Endothelial cell of umbilical vein (primary cell): ENCODE measurements at regions not wholly inside any gene's neighbourhood (a gene's known extent, or its start where the extent isn't known, plus 50 kb on each side); places are given as distances from the start of the nearest gene placed in this dataset.

Experiments used
- BruUV-seq: library from RNA; stranded (reverse); fragments of 400-500 nt; replicated peaks from 2 replicates; lab custom pipeline; 2021; lab: Mats Ljungman, UMichigan
- CTCF ChIA-PET: fragments of 300-600, 350-600 bp; sonication (Branson Sonifier 250); formaldehyde crosslinking; loops from one replicate; lab custom pipeline; 2021; ENCODE audit warnings: antibody characterized with exemption, inconsistent platforms; lab: Charles Lee
- POLR2A ChIA-PET: fragments of 300-600, 350-600 bp; sonication (Branson Sonifier 250); formaldehyde crosslinking; loops from one replicate; lab custom pipeline; 2021; ENCODE audit warnings: antibody characterized with exemption, inconsistent platforms; lab: Charles Lee
- DNase-seq: peaks from one replicate; pipeline ENCODE4 v3.0.0-alpha.2; 2011; ENCODE audit warnings: low read depth, low spot score
- FAIRE-seq: peaks from 2 replicates; lab custom pipeline; 2011; peaks lifted over from hg19 to GRCh38; lab: Jason Lieb, UNC
- H2AFZ ChIP-seq: 2 replicates; pipeline ENCODE4 v1.6.0; 2012; ENCODE audit warnings: low read depth, low read length, control low read depth, inconsistent platforms
- H3K27ac ChIP-seq: 2 replicates; pipeline ENCODE4 v1.5.1; 2011; ENCODE audit warnings: low read depth, mild to moderate bottlenecking, control low read depth, low read length, moderate library complexity; ENCODE audit not compliant: insufficient read depth
- H3K27me3 ChIP-seq, 2 experiments: 2 replicates each; pipeline versions ENCODE4 v1.6.0 to v1.6.1; 2011; ENCODE audit warnings: low read length in 2 of 2, mixed read lengths in 1 of 2; ENCODE audit not compliant: control insufficient read depth in 2 of 2, insufficient read depth in 2 of 2
- H3K36me3 ChIP-seq, 2 experiments: 2 replicates in 1 of 2; 3 replicates in 1 of 2; pipeline ENCODE4 v1.5.1; 2011; ENCODE audit warnings: low read length in 2 of 2, mild to moderate bottlenecking in 1 of 2, moderate library complexity in 1 of 2; ENCODE audit not compliant: control insufficient read depth in 2 of 2, insufficient read depth in 2 of 2; ENCODE audit errors: extremely low read depth in 1 of 2
- H3K4me1 ChIP-seq: 3 replicates; pipeline ENCODE4 v1.5.1; 2011; ENCODE audit warnings: mild to moderate bottlenecking, low read length; ENCODE audit not compliant: control insufficient read depth, insufficient read depth; ENCODE audit errors: extremely low read depth
- H3K4me2 ChIP-seq: 2 replicates; pipeline ENCODE4 v1.6.1; 2011; ENCODE audit warnings: low read length, control low read depth, mixed read lengths; ENCODE audit not compliant: insufficient read depth
- H3K4me3 ChIP-seq, 3 experiments: fragments of 200-600 bp in 1 of 3; sonication (generic), shearing (Covaris generic) in 1 of 3; replicated peaks in 1 of 3; 2 replicates each; pipeline ENCODE4 v1.5.1; 2011 to 2016; ENCODE audit warnings: control low read depth in 3 of 3, low read length in 3 of 3, mild to moderate bottlenecking in 2 of 3, inconsistent platforms in 1 of 3, low read depth in 1 of 3, moderate library complexity in 1 of 3; ENCODE audit not compliant: insufficient read depth in 1 of 3
- H3K79me2 ChIP-seq: 2 replicates; pipeline ENCODE4 v1.6.0; 2012; ENCODE audit warnings: low read length, inconsistent platforms; ENCODE audit not compliant: control insufficient read depth, insufficient read depth
- H3K9ac ChIP-seq: replicated peaks from 2 replicates; pipeline ENCODE3; 2011; ENCODE audit warnings: low read length, control low read depth; ENCODE audit not compliant: insufficient read depth; ENCODE audit errors: extremely low read depth
- H3K9me1 ChIP-seq: replicated peaks from 3 replicates; pipeline ENCODE4 v1.6.0; 2011; ENCODE audit warnings: mild to moderate bottlenecking, low read length; ENCODE audit not compliant: control insufficient read depth, insufficient read depth; ENCODE audit errors: extremely low read depth
- H3K9me3 ChIP-seq: replicated peaks from 2 replicates; pipeline ENCODE4 v1.5.1; 2012; ENCODE audit warnings: low read length, inconsistent platforms; ENCODE audit not compliant: control insufficient read depth, insufficient read depth
- H4K20me1 ChIP-seq: replicated peaks from 2 replicates; pipeline ENCODE3; 2011; ENCODE audit warnings: mild to moderate bottlenecking, low read length; ENCODE audit not compliant: control insufficient read depth, insufficient read depth; ENCODE audit errors: extremely low read depth
- EZH2 ChIP-seq: IDR thresholded peaks from 2 replicates; pipeline ENCODE4 v1.6.1; 2012; ENCODE audit warnings: borderline replicate concordance, low read depth, mild to moderate bottlenecking, moderate library complexity, low read length, inconsistent platforms; ENCODE audit not compliant: severe bottlenecking
- FOS ChIP-seq: IDR thresholded peaks from 2 replicates; pipeline ENCODE4 v1.6.1; 2011; ENCODE audit warnings: mild to moderate bottlenecking, low read length, moderate library complexity, borderline replicate concordance; ENCODE audit not compliant: insufficient read depth
- GATA2 ChIP-seq: IDR thresholded peaks from 2 replicates; pipeline ENCODE4 v1.7.0; 2011; ENCODE audit warnings: low read depth, mild to moderate bottlenecking, moderate library complexity, mixed read lengths, low read length; ENCODE audit not compliant: insufficient read length, insufficient read depth
- JUN ChIP-seq: IDR thresholded peaks from 2 replicates; pipeline ENCODE4 v1.6.1; 2011; ENCODE audit warnings: borderline replicate concordance, low read depth; ENCODE audit not compliant: insufficient read length, insufficient read depth
- MYC ChIP-seq: IDR thresholded peaks from one replicate; pipeline ENCODE4 v1.6.1; 2011; ENCODE audit warnings: mild to moderate bottlenecking, low read depth, low read length
- POLR2A ChIP-seq: IDR thresholded peaks from 2 replicates; pipeline ENCODE4 v1.6.1; 2012; ENCODE audit warnings: low read depth, mild to moderate bottlenecking, control low read depth, low read length
- POLR2AphosphoS5 ChIP-seq: IDR thresholded peaks from 2 replicates; pipeline ENCODE4 v1.6.1; 2012; ENCODE audit warnings: low read depth, mild to moderate bottlenecking, control low read depth, low read length, moderate library complexity; ENCODE audit not compliant: insufficient read depth
- dilution Hi-C: fragments of 300-500 bp; cut with MboI; formaldehyde crosslinking; loops from one replicate; pipeline ENCODE4 v1.15.0; 2019; ENCODE audit warnings: low sequenced_read_pairs; ENCODE audit not compliant: extremely low pct_ligation_motif_present
- intact Hi-C: fragments of 100-400 bp; cut with micrococcal nuclease; formaldehyde crosslinking; loops from one replicate; pipeline ENCODE4 v1.10.0; 2022
- TF ChIP-seq, protein P1 (sequence below), 2 donors: IDR thresholded peaks; 1 replicate in 1 of 2; 2 replicates in 1 of 2; pipeline ENCODE4 v1.5.1; 2011; ENCODE audit warnings: low read length in 2 of 2, mild to moderate bottlenecking in 2 of 2, moderate library complexity in 2 of 2, control low read depth in 1 of 2, inconsistent platforms in 1 of 2, low read depth in 1 of 2; ENCODE audit not compliant: insufficient read depth in 1 of 2; ENCODE audit errors: extremely low read depth in 1 of 2
- TF ChIP-seq, protein P2 (sequence below): IDR thresholded peaks from 2 replicates; pipeline ENCODE4 v1.6.1; 2011; ENCODE audit not compliant: insufficient read depth, insufficient read length

DNA sequence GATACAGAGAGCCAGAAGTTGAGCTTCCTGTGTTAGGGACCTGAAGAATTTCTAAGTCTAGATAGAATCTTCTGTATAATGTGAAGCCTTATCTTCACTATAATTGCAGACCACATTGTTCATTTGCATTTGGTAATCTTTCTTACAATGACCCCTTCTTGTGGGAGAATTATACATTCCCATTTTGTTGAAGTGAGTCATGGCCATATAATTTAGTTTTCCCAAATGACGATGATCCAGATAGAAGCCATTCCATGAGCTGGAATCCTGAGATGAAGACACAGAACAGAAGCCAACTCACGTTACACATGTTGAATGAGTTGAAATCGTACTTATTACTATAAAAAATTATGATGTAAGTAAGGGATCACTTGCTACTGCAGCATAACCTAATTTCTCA, 187.8 kb downstream of the TUSC7 start:
- POLR2A ChIA-PET, result no interaction called here
- FAIRE-seq (no peak), DNase-seq (no peak)
- Histone ChIP-seq H3K9me3 (no peaks in the 10 kb centered on the region), H4K20me1 (no peaks in the 10 kb centered on the region), H3K27ac (no peak overlapping the region), H3K4me3 (no peak overlapping the region), H3K4me1 (no peaks in the 10 kb centered on the region), H3K36me3 (no peaks in the 10 kb centered on the region), H3K9me1 (no peaks in the 10 kb centered on the region), H3K27me3 (no peaks in the 10 kb centered on the region), H3K9ac (no peak overlapping the region), H3K79me2 (no peaks in the 10 kb centered on the region), H3K4me2 (no peak overlapping the region), H2AFZ (no peak overlapping the region)
- dilution Hi-C loops, result no loop called here
- no TSS peak for BruUV-seq
- intact Hi-C loops, result loop anchor here (10.0 kb wide), 1 partner anchor 1667 kb away; no protein-coding TSS in a partner anchor
- CTCF ChIA-PET, result interaction anchor here (0.6 to 1.3 kb wide), 2 partner anchors 17 to 1095 kb away, joined by 3 read pairs; no protein-coding TSS in a partner anchor
- no peak for TF ChIP-seq MYC
- TF ChIP-seq POLR2AphosphoS5, result no peak
- TF ChIP-seq, protein P1, sequence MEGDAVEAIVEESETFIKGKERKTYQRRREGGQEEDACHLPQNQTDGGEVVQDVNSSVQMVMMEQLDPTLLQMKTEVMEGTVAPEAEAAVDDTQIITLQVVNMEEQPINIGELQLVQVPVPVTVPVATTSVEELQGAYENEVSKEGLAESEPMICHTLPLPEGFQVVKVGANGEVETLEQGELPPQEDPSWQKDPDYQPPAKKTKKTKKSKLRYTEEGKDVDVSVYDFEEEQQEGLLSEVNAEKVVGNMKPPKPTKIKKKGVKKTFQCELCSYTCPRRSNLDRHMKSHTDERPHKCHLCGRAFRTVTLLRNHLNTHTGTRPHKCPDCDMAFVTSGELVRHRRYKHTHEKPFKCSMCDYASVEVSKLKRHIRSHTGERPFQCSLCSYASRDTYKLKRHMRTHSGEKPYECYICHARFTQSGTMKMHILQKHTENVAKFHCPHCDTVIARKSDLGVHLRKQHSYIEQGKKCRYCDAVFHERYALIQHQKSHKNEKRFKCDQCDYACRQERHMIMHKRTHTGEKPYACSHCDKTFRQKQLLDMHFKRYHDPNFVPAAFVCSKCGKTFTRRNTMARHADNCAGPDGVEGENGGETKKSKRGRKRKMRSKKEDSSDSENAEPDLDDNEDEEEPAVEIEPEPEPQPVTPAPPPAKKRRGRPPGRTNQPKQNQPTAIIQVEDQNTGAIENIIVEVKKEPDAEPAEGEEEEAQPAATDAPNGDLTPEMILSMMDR (IDR thresholded peaks at IDR 0.05; ENCODE audit: extremely low read depth in 1 of 2, insufficient read depth in 1 of 2, low read depth in 1 of 2, low read length in 2 of 2), result no peak
- no peak for TF ChIP-seq FOS
- TF ChIP-seq POLR2A, result no peak
- TF ChIP-seq, protein P2, sequence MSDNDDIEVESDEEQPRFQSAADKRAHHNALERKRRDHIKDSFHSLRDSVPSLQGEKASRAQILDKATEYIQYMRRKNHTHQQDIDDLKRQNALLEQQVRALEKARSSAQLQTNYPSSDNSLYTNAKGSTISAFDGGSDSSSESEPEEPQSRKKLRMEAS, result no peak
- TF ChIP-seq JUN, result no peak
- no peak for TF ChIP-seq EZH2
- TF ChIP-seq GATA2, result no peak
